ENCODE measurements at regions not wholly inside any gene's neighbourhood (a gene's known extent, or its start where the extent isn't known, plus 50 kb on each side); places are given as distances from the start of the nearest gene placed in this dataset.

GRCh38 chr9:81077572-81077971, 611.8 kb downstream of the TLE1 start:
- H2AFZ ChIP-seq (ENCODE audit: low read depth, low read length, severe bottlenecking), result no peak overlapping the region
- H4K20me1 ChIP-seq (ENCODE audit: low read depth, low read length), result no peaks in the 10 kb centered on the region
- H3K4me3 ChIP-seq (ENCODE audit: insufficient read depth, low read length, poor library complexity, severe bottlenecking), result no peak overlapping the region
- no peaks in the 10 kb centered on the region for H3K36me3 ChIP-seq (ENCODE audit: low read length)
- H3K79me2 ChIP-seq (ENCODE audit: insufficient read depth, low read length), result no peaks in the 10 kb centered on the region
- H3K27me3 ChIP-seq (ENCODE audit: low read length), result no peaks in the 10 kb centered on the region
- H3K27ac ChIP-seq (ENCODE audit: low read depth, low read length), result no peak overlapping the region
- no peak for TF ChIP-seq CTCF (IDR thresholded peaks at IDR 0.05; ENCODE audit: insufficient read depth, low read length, poor library complexity, severe bottlenecking)
- TF ChIP-seq EZH2phosphoT487 (conservative IDR thresholded peaks at IDR 0.05; ENCODE audit: low read length), result no peak
- no peak overlapping the region for H3K9ac ChIP-seq (ENCODE audit: low read length)
- no peaks in the 10 kb centered on the region for H3K9me3 ChIP-seq (ENCODE audit: insufficient read depth, low read length)
- no peaks in the 10 kb centered on the region for H3K9me2 ChIP-seq (replicated peaks; ENCODE audit: insufficient read depth, low read length)
- no peak overlapping the region for H3K4me2 ChIP-seq (ENCODE audit: low read depth, low read length, poor library complexity, severe bottlenecking)
- no peaks in the 10 kb centered on the region for H3F3A ChIP-seq (ENCODE audit: insufficient read depth)

GRCh38 chr9:81076131-81076530, 613.2 kb downstream of the TLE1 start:
- Histone ChIP-seq H2AFZ (ENCODE audit: low read depth, low read length, severe bottlenecking) (no peak overlapping the region), H3K9ac (ENCODE audit: low read length) (no peak overlapping the region), H3K79me2 (ENCODE audit: insufficient read depth, low read length) (no peaks in the 10 kb centered on the region), H3K9me3 (ENCODE audit: insufficient read depth, low read length) (no peaks in the 10 kb centered on the region), H3K4me3 (ENCODE audit: insufficient read depth, low read length, poor library complexity, severe bottlenecking) (no peak overlapping the region), H4K20me1 (ENCODE audit: low read depth, low read length) (no peaks in the 10 kb centered on the region), H3K27me3 (ENCODE audit: low read length) (no peaks in the 10 kb centered on the region), H3K4me2 (ENCODE audit: low read depth, low read length, poor library complexity, severe bottlenecking) (no peak overlapping the region), H3K9me2 (replicated peaks; ENCODE audit: insufficient read depth, low read length) (no peaks in the 10 kb centered on the region), H3K27ac (ENCODE audit: low read depth, low read length) (no peak overlapping the region), H3F3A (ENCODE audit: insufficient read depth) (no peaks in the 10 kb centered on the region), H3K36me3 (ENCODE audit: low read length) (no peaks in the 10 kb centered on the region)
- no peak for TF ChIP-seq EZH2phosphoT487 (conservative IDR thresholded peaks at IDR 0.05; ENCODE audit: low read length)
- no peak for TF ChIP-seq CTCF (IDR thresholded peaks at IDR 0.05; ENCODE audit: insufficient read depth, low read length, poor library complexity, severe bottlenecking)

- Histone ChIP-seq H3K27me3 (ENCODE audit: low read length) (no peaks in the 10 kb centered on the region), H3K27ac (ENCODE audit: low read depth, low read length) (no peak overlapping the region), H3K9me2 (replicated peaks; ENCODE audit: insufficient read depth, low read length) (no peaks in the 10 kb centered on the region), H2AFZ (ENCODE audit: low read depth, low read length, severe bottlenecking) (no peak overlapping the region), H3K9me3 (ENCODE audit: insufficient read depth, low read length) (no peaks in the 10 kb centered on the region), H3K79me2 (ENCODE audit: insufficient read depth, low read length) (no peaks in the 10 kb centered on the region), H3K9ac (ENCODE audit: low read length) (no peak overlapping the region), H4K20me1 (ENCODE audit: low read depth, low read length) (no peaks in the 10 kb centered on the region), H3K36me3 (ENCODE audit: low read length) (no peaks in the 10 kb centered on the region), H3K4me2 (ENCODE audit: low read depth, low read length, poor library complexity, severe bottlenecking) (no peak overlapping the region), H3F3A (ENCODE audit: insufficient read depth) (no peaks in the 10 kb centered on the region), H3K4me3 (ENCODE audit: insufficient read depth, low read length, poor library complexity, severe bottlenecking) (no peak overlapping the region)
- no peak for TF ChIP-seq EZH2phosphoT487 (conservative IDR thresholded peaks at IDR 0.05; ENCODE audit: low read length)
- TF ChIP-seq CTCF (IDR thresholded peaks at IDR 0.05; ENCODE audit: insufficient read depth, low read length, poor library complexity, severe bottlenecking), result no peak
These were observed 615.1 kb downstream of the TLE1 start for GRCh38 chr9:81074221-81074620.

GRCh38 chr9:81073821-81074220, 615.5 kb downstream of the TLE1 start:
- Histone ChIP-seq H3K9me2 (replicated peaks; ENCODE audit: insufficient read depth, low read length) (no peaks in the 10 kb centered on the region), H3K79me2 (ENCODE audit: insufficient read depth, low read length) (no peaks in the 10 kb centered on the region), H3K9ac (ENCODE audit: low read length) (no peak overlapping the region), H3K4me3 (ENCODE audit: insufficient read depth, low read length, poor library complexity, severe bottlenecking) (no peak overlapping the region), H3F3A (ENCODE audit: insufficient read depth) (no peaks in the 10 kb centered on the region), H3K4me2 (ENCODE audit: low read depth, low read length, poor library complexity, severe bottlenecking) (no peak overlapping the region), H3K36me3 (ENCODE audit: low read length) (no peaks in the 10 kb centered on the region), H2AFZ (ENCODE audit: low read depth, low read length, severe bottlenecking) (no peak overlapping the region), H4K20me1 (ENCODE audit: low read depth, low read length) (no peaks in the 10 kb centered on the region), H3K27me3 (ENCODE audit: low read length) (no peaks in the 10 kb centered on the region), H3K27ac (ENCODE audit: low read depth, low read length) (no peak overlapping the region), H3K9me3 (ENCODE audit: insufficient read depth, low read length) (no peaks in the 10 kb centered on the region)
- no peak for TF ChIP-seq EZH2phosphoT487 (conservative IDR thresholded peaks at IDR 0.05; ENCODE audit: low read length)
- TF ChIP-seq CTCF (IDR thresholded peaks at IDR 0.05; ENCODE audit: insufficient read depth, low read length, poor library complexity, severe bottlenecking), result no peak
